ENCODE measurements at regions not wholly inside any gene's neighbourhood (a gene's known extent, or its start where the extent isn't known, plus 50 kb on each side); places are given as distances from the start of the nearest gene placed in this dataset.

GRCh38 chr20:48158014-48158413, 372.7 kb upstream of the SULF2 start:
- H3K27ac ChIP-seq (ENCODE audit: low read depth, low read length) = no peak overlapping the region
- no peaks in the 10 kb centered on the region for H3K79me2 ChIP-seq (ENCODE audit: insufficient read depth, low read length)
- no peak overlapping the region for H3K4me3 ChIP-seq (ENCODE audit: insufficient read depth, low read length)
- no peaks in the 10 kb centered on the region for H3K4me1 ChIP-seq (ENCODE audit: insufficient read depth, low read length)
- no peak overlapping the region for H2AFZ ChIP-seq (ENCODE audit: low read length)
- no peaks in the 10 kb centered on the region for H3K9me3 ChIP-seq (ENCODE audit: low read depth, low read length)
- H3K4me2 ChIP-seq (ENCODE audit: insufficient read depth, low read length) = no peak overlapping the region
- no peaks in the 10 kb centered on the region for H4K20me1 ChIP-seq (ENCODE audit: insufficient read depth, low read length)
- peaks cover 26% of the 10 kb centered on the region for H3K27me3 ChIP-seq (ENCODE audit: insufficient read depth, low read length)
- H3K36me3 ChIP-seq (ENCODE audit: insufficient read depth, low read length) = no peaks in the 10 kb centered on the region
- no peak for TF ChIP-seq CTCF (IDR thresholded peaks at IDR 0.05; ENCODE audit: extremely low read depth, low read depth, low read length)
- peak; percentile 81 for DNase-seq (ENCODE audit: insufficient read length, low spot score, missing footprints)

GRCh38 chr20:48156951-48157700, 371.8 kb upstream of the SULF2 start:
- Histone ChIP-seq H3K36me3 (ENCODE audit: insufficient read depth, low read length) (no peaks in the 10 kb centered on the region), H3K4me1 (ENCODE audit: insufficient read depth, low read length) (no peaks in the 10 kb centered on the region), H3K4me2 (ENCODE audit: insufficient read depth, low read length) (no peak overlapping the region), H4K20me1 (ENCODE audit: insufficient read depth, low read length) (no peaks in the 10 kb centered on the region), H3K4me3 (ENCODE audit: insufficient read depth, low read length) (no peak overlapping the region), H3K79me2 (ENCODE audit: insufficient read depth, low read length) (no peaks in the 10 kb centered on the region), H3K27ac (ENCODE audit: low read depth, low read length) (no peak overlapping the region), H3K27me3 (ENCODE audit: insufficient read depth, low read length) (peaks cover 27% of the 10 kb centered on the region), H3K9me3 (ENCODE audit: low read depth, low read length) (no peaks in the 10 kb centered on the region), H2AFZ (ENCODE audit: low read length) (no peak overlapping the region)
- no peak for TF ChIP-seq CTCF (IDR thresholded peaks at IDR 0.05; ENCODE audit: extremely low read depth, low read depth, low read length)
- no peak for DNase-seq (ENCODE audit: insufficient read length, low spot score, missing footprints)

- TF ChIP-seq CTCF (IDR thresholded peaks at IDR 0.05; ENCODE audit: extremely low read depth, low read depth, low read length) = no peak
- Histone ChIP-seq H4K20me1 (ENCODE audit: insufficient read depth, low read length) (no peaks in the 10 kb centered on the region), H3K79me2 (ENCODE audit: insufficient read depth, low read length) (no peaks in the 10 kb centered on the region), H3K36me3 (ENCODE audit: insufficient read depth, low read length) (no peaks in the 10 kb centered on the region), H3K4me3 (ENCODE audit: insufficient read depth, low read length) (no peak overlapping the region), H3K27ac (ENCODE audit: low read depth, low read length) (no peak overlapping the region), H3K27me3 (ENCODE audit: insufficient read depth, low read length) (peaks cover 29% of the 10 kb centered on the region), H3K4me2 (ENCODE audit: insufficient read depth, low read length) (no peak overlapping the region), H3K4me1 (ENCODE audit: insufficient read depth, low read length) (no peaks in the 10 kb centered on the region), H2AFZ (ENCODE audit: low read length) (no peak overlapping the region), H3K9me3 (ENCODE audit: low read depth, low read length) (no peaks in the 10 kb centered on the region)
- DNase-seq (ENCODE audit: insufficient read length, low spot score, missing footprints) = no peak
These were observed 371.2 kb upstream of the SULF2 start for GRCh38 chr20:48156521-48156920.

- Histone ChIP-seq H3K27ac (ENCODE audit: low read depth, low read length) (no peak overlapping the region), H3K27me3 (ENCODE audit: insufficient read depth, low read length) (peaks cover 29% of the 10 kb centered on the region), H2AFZ (ENCODE audit: low read length) (no peak overlapping the region), H3K9me3 (ENCODE audit: low read depth, low read length) (no peaks in the 10 kb centered on the region), H3K4me1 (ENCODE audit: insufficient read depth, low read length) (no peaks in the 10 kb centered on the region), H3K4me3 (ENCODE audit: insufficient read depth, low read length) (no peak overlapping the region), H4K20me1 (ENCODE audit: insufficient read depth, low read length) (no peaks in the 10 kb centered on the region), H3K36me3 (ENCODE audit: insufficient read depth, low read length) (no peaks in the 10 kb centered on the region), H3K4me2 (ENCODE audit: insufficient read depth, low read length) (no peak overlapping the region), H3K79me2 (ENCODE audit: insufficient read depth, low read length) (no peaks in the 10 kb centered on the region)
- TF ChIP-seq CTCF (IDR thresholded peaks at IDR 0.05; ENCODE audit: extremely low read depth, low read depth, low read length) = no peak
- DNase-seq (ENCODE audit: insufficient read length, low spot score, missing footprints) = no peak
These were observed 370.0 kb upstream of the SULF2 start for GRCh38 chr20:48155268-48155667.

All from osteoblast (primary cell).